ENCODE measurements at regions not wholly inside any gene's neighbourhood (a gene's known extent, or its start where the extent isn't known, plus 50 kb on each side); places are given as distances from the start of the nearest gene placed in this dataset.

DNA sequence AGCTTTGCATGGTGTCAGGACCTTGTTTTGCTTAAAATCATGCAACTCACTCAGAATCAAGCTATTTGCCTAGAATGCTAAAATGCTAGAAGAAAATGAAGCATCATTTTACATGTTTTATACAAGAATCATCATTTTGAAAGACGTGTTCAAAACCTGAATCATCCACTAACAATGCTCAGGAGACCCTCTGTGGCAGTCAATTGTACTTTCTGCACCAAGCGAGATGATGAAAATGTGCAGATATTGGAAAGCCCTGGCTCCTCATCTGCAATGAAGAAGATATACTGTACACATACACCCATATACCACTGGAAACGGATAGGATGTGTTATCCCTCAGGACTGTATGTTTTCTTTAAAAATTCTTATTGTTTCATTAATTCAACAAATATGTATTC is 92.7 kb downstream of the DYRK2 start:
- TF ChIP-seq, protein P1, sequence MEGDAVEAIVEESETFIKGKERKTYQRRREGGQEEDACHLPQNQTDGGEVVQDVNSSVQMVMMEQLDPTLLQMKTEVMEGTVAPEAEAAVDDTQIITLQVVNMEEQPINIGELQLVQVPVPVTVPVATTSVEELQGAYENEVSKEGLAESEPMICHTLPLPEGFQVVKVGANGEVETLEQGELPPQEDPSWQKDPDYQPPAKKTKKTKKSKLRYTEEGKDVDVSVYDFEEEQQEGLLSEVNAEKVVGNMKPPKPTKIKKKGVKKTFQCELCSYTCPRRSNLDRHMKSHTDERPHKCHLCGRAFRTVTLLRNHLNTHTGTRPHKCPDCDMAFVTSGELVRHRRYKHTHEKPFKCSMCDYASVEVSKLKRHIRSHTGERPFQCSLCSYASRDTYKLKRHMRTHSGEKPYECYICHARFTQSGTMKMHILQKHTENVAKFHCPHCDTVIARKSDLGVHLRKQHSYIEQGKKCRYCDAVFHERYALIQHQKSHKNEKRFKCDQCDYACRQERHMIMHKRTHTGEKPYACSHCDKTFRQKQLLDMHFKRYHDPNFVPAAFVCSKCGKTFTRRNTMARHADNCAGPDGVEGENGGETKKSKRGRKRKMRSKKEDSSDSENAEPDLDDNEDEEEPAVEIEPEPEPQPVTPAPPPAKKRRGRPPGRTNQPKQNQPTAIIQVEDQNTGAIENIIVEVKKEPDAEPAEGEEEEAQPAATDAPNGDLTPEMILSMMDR (IDR thresholded peaks at IDR 0.05) = no peak
- no peak for TF ChIP-seq POLR2AphosphoS5 (IDR thresholded peaks at IDR 0.05; ENCODE audit: insufficient read depth in 1 of 2, low read depth in 1 of 2)
